Loucy (cell line): ENCODE measurements at regions not wholly inside any gene's neighbourhood (a gene's known extent, or its start where the extent isn't known, plus 50 kb on each side); places are given as distances from the start of the nearest gene placed in this dataset.

Source experiments
- EZH2phosphoT487 ChIP-seq: fragments of 200-600 bp; IDR thresholded peaks from 2 replicates; pipeline ENCODE4 v1.6.1; 2018; ENCODE audit warnings: antibody characterized with exemption, mild to moderate bottlenecking, moderate library complexity, borderline replicate concordance
- TF ChIP-seq, protein P1 (sequence below): fragments of 200-600 bp; sonication (generic); conservative IDR thresholded peaks from 2 replicates; pipeline ENCODE4 v1.5.1; 2014; ENCODE audit warnings: mild to moderate bottlenecking, antibody characterized with exemption, low read length

DNA sequence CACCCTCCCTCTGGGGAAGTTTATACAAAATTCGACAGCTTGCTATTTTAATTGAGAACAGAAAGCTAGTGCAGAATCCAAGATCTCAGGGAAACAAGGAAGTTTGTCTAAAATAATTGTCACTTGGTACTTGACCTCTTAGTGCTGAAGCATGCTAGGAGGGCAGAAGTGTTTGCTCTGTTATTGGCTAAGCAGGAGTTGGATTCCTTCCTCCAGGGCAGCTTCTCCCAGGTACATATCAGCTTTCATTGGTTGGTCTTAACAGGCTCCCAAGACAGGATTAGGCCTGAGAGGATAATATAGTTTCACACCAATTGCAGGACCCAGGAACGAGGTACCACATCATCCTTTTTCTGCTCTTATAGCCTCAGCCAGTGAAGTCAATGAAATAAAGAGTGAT lies 432.8 kb downstream of the IRX1 start:
- TF ChIP-seq, protein P1, sequence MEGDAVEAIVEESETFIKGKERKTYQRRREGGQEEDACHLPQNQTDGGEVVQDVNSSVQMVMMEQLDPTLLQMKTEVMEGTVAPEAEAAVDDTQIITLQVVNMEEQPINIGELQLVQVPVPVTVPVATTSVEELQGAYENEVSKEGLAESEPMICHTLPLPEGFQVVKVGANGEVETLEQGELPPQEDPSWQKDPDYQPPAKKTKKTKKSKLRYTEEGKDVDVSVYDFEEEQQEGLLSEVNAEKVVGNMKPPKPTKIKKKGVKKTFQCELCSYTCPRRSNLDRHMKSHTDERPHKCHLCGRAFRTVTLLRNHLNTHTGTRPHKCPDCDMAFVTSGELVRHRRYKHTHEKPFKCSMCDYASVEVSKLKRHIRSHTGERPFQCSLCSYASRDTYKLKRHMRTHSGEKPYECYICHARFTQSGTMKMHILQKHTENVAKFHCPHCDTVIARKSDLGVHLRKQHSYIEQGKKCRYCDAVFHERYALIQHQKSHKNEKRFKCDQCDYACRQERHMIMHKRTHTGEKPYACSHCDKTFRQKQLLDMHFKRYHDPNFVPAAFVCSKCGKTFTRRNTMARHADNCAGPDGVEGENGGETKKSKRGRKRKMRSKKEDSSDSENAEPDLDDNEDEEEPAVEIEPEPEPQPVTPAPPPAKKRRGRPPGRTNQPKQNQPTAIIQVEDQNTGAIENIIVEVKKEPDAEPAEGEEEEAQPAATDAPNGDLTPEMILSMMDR = no peak
- TF ChIP-seq EZH2phosphoT487 = no peak
